K562 (cell line): ENCODE measurements at regions not wholly inside any gene's neighbourhood (a gene's known extent, or its start where the extent isn't known, plus 50 kb on each side); places are given as distances from the start of the nearest gene placed in this dataset.

ENCODE experiments used
- ATAC-seq: fragments of 200-7000 bp; cut with Tn5 transposase; 3 replicates; pipeline ENCODE4 v1.9.1; 2020; ENCODE audit warnings: moderate library complexity
- BruUV-seq: library from RNA; stranded (reverse); fragments of 400-500 nt; replicated peaks from 2 replicates; lab custom pipeline; 2021; lab: Mats Ljungman, UMichigan
- CTCF ChIA-PET: fragments of 300-600 bp; formaldehyde crosslinking; extraction: SDS; loops from one replicate; lab custom pipeline; 2021; ENCODE audit warnings: low intra/inter-chr PET ratio; lab: Yijun Ruan, JAX
- POLR2A ChIA-PET: fragments of 300-600, 350-650 bp; sonication (Branson Sonifier 250); formaldehyde crosslinking; extraction: SDS; loops from one replicate; lab custom pipeline; 2021; ENCODE audit warnings: antibody characterized with exemption, inconsistent platforms; lab: Yijun Ruan, JAX
- DNase-seq, 4 experiments: peaks; one replicate each; pipeline versions ENCODE4 v3.0.0 to v3.0.0-alpha.2; 2011 to 2018; ENCODE audit warnings: low spot score in 3 of 4, mixed read lengths in 3 of 4; ENCODE audit errors: extremely low read depth in 1 of 4
- FAIRE-seq: peaks from 2 replicates; lab custom pipeline; 2011; peaks lifted over from hg19 to GRCh38; lab: Jason Lieb, UNC
- H2AFZ ChIP-seq: 2 replicates; pipeline ENCODE4 v1.6.0; 2011; ENCODE audit warnings: low read depth, low read length, control low read depth, inconsistent platforms
- H3K27ac ChIP-seq: fragments of 200-600 bp; 3 replicates; pipeline ENCODE4 v1.8.0; 2011; ENCODE audit warnings: low read depth, mild to moderate bottlenecking, control low read depth, inconsistent platforms, low read length, moderate library complexity, mixed read lengths; ENCODE audit errors: extremely low read depth
- H3K27me3 ChIP-seq, 2 experiments: fragments of 300-600 bp in 1 of 2; 2 replicates in 1 of 2; 3 replicates in 1 of 2; pipeline versions ENCODE4 v1.6.0 to v1.8.0; 2011; ENCODE audit warnings: inconsistent platforms in 2 of 2, low read length in 2 of 2, mild to moderate bottlenecking in 1 of 2, mixed read lengths in 1 of 2, moderate library complexity in 1 of 2; ENCODE audit not compliant: control insufficient read depth in 2 of 2, insufficient read depth in 2 of 2
- H3K36me3 ChIP-seq: fragments of 300-600 bp; 3 replicates; pipeline ENCODE4 v1.8.0; 2011; ENCODE audit warnings: mild to moderate bottlenecking, low read length, inconsistent platforms; ENCODE audit not compliant: control insufficient read depth, insufficient read depth
- H3K4me1 ChIP-seq, 2 experiments: fragments of 200-600 bp in 1 of 2; replicated peaks in 1 of 2; 2 replicates in 1 of 2; 3 replicates in 1 of 2; pipeline versions ENCODE4 v1.5.1 to v1.8.0; 2011; ENCODE audit warnings: inconsistent platforms in 2 of 2, low read length in 2 of 2, mild to moderate bottlenecking in 1 of 2, mixed read lengths in 1 of 2, moderate library complexity in 1 of 2; ENCODE audit not compliant: control insufficient read depth in 2 of 2, insufficient read depth in 2 of 2
- H3K4me2 ChIP-seq: 2 replicates; pipeline ENCODE4 v1.6.1; 2011; ENCODE audit warnings: low read length, control low read depth, inconsistent platforms, mixed read lengths; ENCODE audit not compliant: insufficient read depth
- H3K4me3 ChIP-seq: fragments of 200-600 bp; sonication (generic), shearing (Covaris generic); 2 replicates; pipeline ENCODE4 v1.5.1; 2016; ENCODE audit warnings: control low read depth, inconsistent platforms
- H3K79me2 ChIP-seq: fragments of 200-600 bp; 3 replicates; pipeline ENCODE4 v1.8.0; 2011; ENCODE audit warnings: low read length, inconsistent platforms; ENCODE audit not compliant: control insufficient read depth, insufficient read depth
- H3K9ac ChIP-seq, 2 experiments: 2 replicates each; pipeline versions ENCODE4 v1.6.0 to v1.6.1; 2011; ENCODE audit warnings: low read depth in 2 of 2, low read length in 2 of 2, control low read depth in 1 of 2, inconsistent platforms in 1 of 2, mild to moderate bottlenecking in 1 of 2, mixed read lengths in 1 of 2; ENCODE audit not compliant: insufficient read depth in 1 of 2
- H3K9me1 ChIP-seq: one replicate; pipeline ENCODE4 v1.6.0; 2011; ENCODE audit warnings: inconsistent platforms, mild to moderate bottlenecking, low read length, moderate library complexity; ENCODE audit not compliant: control insufficient read depth, insufficient read depth
- H3K9me3 ChIP-seq: replicated peaks from 2 replicates; pipeline ENCODE4 v1.5.1; 2011; ENCODE audit warnings: low read depth, low read length, inconsistent platforms; ENCODE audit not compliant: control insufficient read depth, insufficient read depth
- H4K20me1 ChIP-seq: replicated peaks from 2 replicates; pipeline ENCODE4 v1.6.1; 2011; ENCODE audit warnings: low read length, inconsistent platforms, mixed read lengths; ENCODE audit not compliant: control insufficient read depth, insufficient read depth
- ATF7 ChIP-seq: fragments of 450-650 bp; IDR thresholded peaks from 2 replicates; pipeline ENCODE4 v1.7.1; 2014; ENCODE audit warnings: mild to moderate bottlenecking, moderate library complexity
- BDP1 ChIP-seq: IDR thresholded peaks from 3 replicates; pipeline ENCODE4 v1.6.1; 2011; ENCODE audit not compliant: insufficient read length, insufficient read depth
- CBX3 ChIP-seq, 2 experiments: IDR thresholded peaks; 1 replicate in 1 of 2; 2 replicates in 1 of 2; pipeline ENCODE4 v1.6.1; 2012; ENCODE audit warnings: inconsistent platforms in 2 of 2, low read length in 2 of 2, borderline replicate concordance in 1 of 2, control low read depth in 1 of 2
- RB1 ChIP-seq: fragments of 450-650 bp; IDR thresholded peaks from 2 replicates; pipeline ENCODE4 v1.6.1; 2017; ENCODE audit warnings: low read depth, mild to moderate bottlenecking
- ZC3H4 ChIP-seq: sonication (generic); formaldehyde crosslinking; IDR thresholded peaks from 2 replicates; pipeline ENCODE4 v1.9.0; 2021; ENCODE audit warnings: missing genetic modification reagents, borderline replicate concordance
- ZFP1 ChIP-seq: fragments of 450-650 bp; formaldehyde crosslinking; IDR thresholded peaks from 2 replicates; pipeline ENCODE4 v1.4.0; 2020; ENCODE audit warnings: mild to moderate bottlenecking, mixed read lengths
- ZFX ChIP-seq: sonication (generic); formaldehyde crosslinking; IDR thresholded peaks from 2 replicates; pipeline ENCODE4 v1.8.0; 2022; ENCODE audit warnings: mild to moderate bottlenecking, missing genetic modification reagents, moderate library complexity
- WGBS: fragments of 100-300 bp; shearing (Covaris generic); methylation state at CpG from one replicate; pipeline ENCODE4 v1.1.6; 2016; ENCODE audit warnings: low coverage, mixed read lengths; ENCODE audit not compliant: insufficient coverage; ENCODE audit errors: missing lambda C conversion rate; 5-methylcytosine and 5-hydroxymethylcytosine counted together
- in situ Hi-C: fragments of 300-500 bp; cut with MboI; formaldehyde crosslinking; loops from 4 replicates; pipeline ENCODE4 v1.15.0; 2018; ENCODE audit warnings: inconsistent platforms, mixed read lengths
- intact Hi-C: fragments of 100-400 bp; cut with micrococcal nuclease; formaldehyde crosslinking; loops from 2 replicates; pipeline ENCODE4 v1.14.2; 2022
- TF ChIP-seq, protein P1 (sequence below): IDR thresholded peaks from 3 replicates; pipeline ENCODE4 v1.6.1; 2011; ENCODE audit warnings: borderline replicate concordance, mild to moderate bottlenecking; ENCODE audit not compliant: insufficient read length, insufficient read depth
- TF ChIP-seq, protein P2 (sequence below): fragments of 450-650 bp; formaldehyde crosslinking; IDR thresholded peaks from 2 replicates; pipeline ENCODE4 v1.4.0; 2020; ENCODE audit warnings: mild to moderate bottlenecking
- TF ChIP-seq, protein P3 (sequence below), 2 experiments: fragments of 450-650 bp; formaldehyde crosslinking in 1 of 2; IDR thresholded peaks; 2 replicates each; pipeline versions ENCODE4 v1.4.0 to v1.6.1; 2014 to 2020; ENCODE audit warnings: mild to moderate bottlenecking in 2 of 2, borderline replicate concordance in 1 of 2, low read depth in 1 of 2
- TF ChIP-seq, protein P4 (sequence below): fragments of 250-450 bp; sonication (Bioruptor Pico); IDR thresholded peaks from 2 replicates; pipeline ENCODE4 v1.5.0; 2022; ENCODE audit warnings: mild to moderate bottlenecking

DNA sequence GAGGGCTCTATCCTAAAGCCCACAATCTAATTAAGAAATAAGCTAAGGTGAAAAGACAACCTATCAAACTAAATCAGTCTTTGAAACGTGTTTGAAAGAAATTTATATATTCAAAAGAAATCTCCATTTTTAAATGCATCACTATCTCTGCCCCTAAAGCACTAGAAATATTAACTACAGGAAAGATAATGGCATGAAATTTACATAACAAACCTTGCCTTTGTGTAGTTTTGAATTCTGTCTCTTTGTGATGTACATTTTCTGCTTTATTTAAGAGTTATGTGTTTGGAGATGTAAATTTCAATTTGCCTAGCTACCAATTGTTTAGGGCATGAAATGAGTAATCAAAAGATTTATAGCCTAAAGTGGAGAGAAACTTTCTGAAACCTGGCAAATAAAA is 286.1 kb upstream of the TBX22 start:
- H3K4me1 ChIP-seq = no peaks in the 10 kb centered on the region
- H3K4me2 ChIP-seq = no peak overlapping the region
- no peaks in the 10 kb centered on the region for H3K36me3 ChIP-seq
- H4K20me1 ChIP-seq = no peaks in the 10 kb centered on the region
- WGBS = 0% methylated on average over 1 of the region's 1 CpG
- FAIRE-seq = no peak
- CTCF ChIA-PET = no interaction called here
- H3K79me2 ChIP-seq = no peaks in the 10 kb centered on the region
- H3K27ac ChIP-seq = no peak overlapping the region
- ATAC-seq = no peak
- no peaks in the 10 kb centered on the region for H3K9me1 ChIP-seq
- no peaks in the 10 kb centered on the region for H3K9me3 ChIP-seq
- no peak overlapping the region for H3K4me3 ChIP-seq
- no peak overlapping the region for H3K9ac ChIP-seq
- POLR2A ChIA-PET = no interaction called here
- in situ Hi-C loops (no loop called here), intact Hi-C loops (no loop called here)
- no peaks in the 10 kb centered on the region for H3K27me3 ChIP-seq
- H2AFZ ChIP-seq = no peak overlapping the region
- BruUV-seq = no TSS peak
- no peak for DNase-seq
- TF ChIP-seq, protein P1, sequence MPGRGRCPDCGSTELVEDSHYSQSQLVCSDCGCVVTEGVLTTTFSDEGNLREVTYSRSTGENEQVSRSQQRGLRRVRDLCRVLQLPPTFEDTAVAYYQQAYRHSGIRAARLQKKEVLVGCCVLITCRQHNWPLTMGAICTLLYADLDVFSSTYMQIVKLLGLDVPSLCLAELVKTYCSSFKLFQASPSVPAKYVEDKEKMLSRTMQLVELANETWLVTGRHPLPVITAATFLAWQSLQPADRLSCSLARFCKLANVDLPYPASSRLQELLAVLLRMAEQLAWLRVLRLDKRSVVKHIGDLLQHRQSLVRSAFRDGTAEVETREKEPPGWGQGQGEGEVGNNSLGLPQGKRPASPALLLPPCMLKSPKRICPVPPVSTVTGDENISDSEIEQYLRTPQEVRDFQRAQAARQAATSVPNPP = no peak
- TF ChIP-seq CBX3 (IDR thresholded peaks at IDR 0.05; ENCODE audit: borderline replicate concordance in 1 of 2, low read length in 2 of 2) (no peak), ZFX (no peak), ATF7 (no peak), BDP1 (no peak), RB1 (no peak), ZFP1 (CRISPR knock-in tag) (no peak), ZC3H4 (CRISPR knock-in tag) (no peak)
- TF ChIP-seq, protein P2, sequence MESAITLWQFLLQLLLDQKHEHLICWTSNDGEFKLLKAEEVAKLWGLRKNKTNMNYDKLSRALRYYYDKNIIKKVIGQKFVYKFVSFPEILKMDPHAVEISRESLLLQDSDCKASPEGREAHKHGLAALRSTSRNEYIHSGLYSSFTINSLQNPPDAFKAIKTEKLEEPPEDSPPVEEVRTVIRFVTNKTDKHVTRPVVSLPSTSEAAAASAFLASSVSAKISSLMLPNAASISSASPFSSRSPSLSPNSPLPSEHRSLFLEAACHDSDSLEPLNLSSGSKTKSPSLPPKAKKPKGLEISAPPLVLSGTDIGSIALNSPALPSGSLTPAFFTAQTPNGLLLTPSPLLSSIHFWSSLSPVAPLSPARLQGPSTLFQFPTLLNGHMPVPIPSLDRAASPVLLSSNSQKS (CRISPR knock-in tag) = no peak
- TF ChIP-seq, protein P3, sequence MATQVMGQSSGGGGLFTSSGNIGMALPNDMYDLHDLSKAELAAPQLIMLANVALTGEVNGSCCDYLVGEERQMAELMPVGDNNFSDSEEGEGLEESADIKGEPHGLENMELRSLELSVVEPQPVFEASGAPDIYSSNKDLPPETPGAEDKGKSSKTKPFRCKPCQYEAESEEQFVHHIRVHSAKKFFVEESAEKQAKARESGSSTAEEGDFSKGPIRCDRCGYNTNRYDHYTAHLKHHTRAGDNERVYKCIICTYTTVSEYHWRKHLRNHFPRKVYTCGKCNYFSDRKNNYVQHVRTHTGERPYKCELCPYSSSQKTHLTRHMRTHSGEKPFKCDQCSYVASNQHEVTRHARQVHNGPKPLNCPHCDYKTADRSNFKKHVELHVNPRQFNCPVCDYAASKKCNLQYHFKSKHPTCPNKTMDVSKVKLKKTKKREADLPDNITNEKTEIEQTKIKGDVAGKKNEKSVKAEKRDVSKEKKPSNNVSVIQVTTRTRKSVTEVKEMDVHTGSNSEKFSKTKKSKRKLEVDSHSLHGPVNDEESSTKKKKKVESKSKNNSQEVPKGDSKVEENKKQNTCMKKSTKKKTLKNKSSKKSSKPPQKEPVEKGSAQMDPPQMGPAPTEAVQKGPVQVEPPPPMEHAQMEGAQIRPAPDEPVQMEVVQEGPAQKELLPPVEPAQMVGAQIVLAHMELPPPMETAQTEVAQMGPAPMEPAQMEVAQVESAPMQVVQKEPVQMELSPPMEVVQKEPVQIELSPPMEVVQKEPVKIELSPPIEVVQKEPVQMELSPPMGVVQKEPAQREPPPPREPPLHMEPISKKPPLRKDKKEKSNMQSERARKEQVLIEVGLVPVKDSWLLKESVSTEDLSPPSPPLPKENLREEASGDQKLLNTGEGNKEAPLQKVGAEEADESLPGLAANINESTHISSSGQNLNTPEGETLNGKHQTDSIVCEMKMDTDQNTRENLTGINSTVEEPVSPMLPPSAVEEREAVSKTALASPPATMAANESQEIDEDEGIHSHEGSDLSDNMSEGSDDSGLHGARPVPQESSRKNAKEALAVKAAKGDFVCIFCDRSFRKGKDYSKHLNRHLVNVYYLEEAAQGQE (IDR thresholded peaks at IDR 0.05; ENCODE audit: borderline replicate concordance) = no peak
- TF ChIP-seq, protein P3 (CRISPR knock-in tag; IDR thresholded peaks at IDR 0.05; ENCODE audit: low read depth) = no peak
- TF ChIP-seq, protein P4, sequence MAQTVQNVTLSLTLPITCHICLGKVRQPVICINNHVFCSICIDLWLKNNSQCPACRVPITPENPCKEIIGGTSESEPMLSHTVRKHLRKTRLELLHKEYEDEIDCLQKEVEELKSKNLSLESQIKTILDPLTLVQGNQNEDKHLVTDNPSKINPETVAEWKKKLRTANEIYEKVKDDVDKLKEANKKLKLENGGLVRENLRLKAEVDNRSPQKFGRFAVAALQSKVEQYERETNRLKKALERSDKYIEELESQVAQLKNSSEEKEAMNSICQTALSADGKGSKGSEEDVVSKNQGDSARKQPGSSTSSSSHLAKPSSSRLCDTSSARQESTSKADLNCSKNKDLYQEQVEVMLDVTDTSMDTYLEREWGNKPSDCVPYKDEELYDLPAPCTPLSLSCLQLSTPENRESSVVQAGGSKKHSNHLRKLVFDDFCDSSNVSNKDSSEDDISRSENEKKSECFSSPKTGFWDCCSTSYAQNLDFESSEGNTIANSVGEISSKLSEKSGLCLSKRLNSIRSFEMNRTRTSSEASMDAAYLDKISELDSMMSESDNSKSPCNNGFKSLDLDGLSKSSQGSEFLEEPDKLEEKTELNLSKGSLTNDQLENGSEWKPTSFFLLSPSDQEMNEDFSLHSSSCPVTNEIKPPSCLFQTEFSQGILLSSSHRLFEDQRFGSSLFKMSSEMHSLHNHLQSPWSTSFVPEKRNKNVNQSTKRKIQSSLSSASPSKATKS = no peak
